ENCODE measurements at regions not wholly inside any gene's neighbourhood (a gene's known extent, or its start where the extent isn't known, plus 50 kb on each side); places are given as distances from the start of the nearest gene placed in this dataset.
"Not testable (repeated sequence)": the region's sequence is repeated elsewhere in the genome, so short reads cannot be mapped to it uniquely, and the experiment has no call there.

GRCh38 chr4:126762663-126763247, 870.0 kb upstream of the INTU start:
- peak overlapping the region; percentile 57 for H3K27ac ChIP-seq
- DNase-seq (ENCODE audit: low read depth, low spot score): no peak

- no peak for DNase-seq (ENCODE audit: low read depth, low spot score)
- no peak overlapping the region for H3K27ac ChIP-seq
Observed at GRCh38 chr4:126766241-126766640, 866.5 kb upstream of the INTU start.

GRCh38 chr4:126768338-126768737, 864.4 kb upstream of the INTU start:
- H3K27ac ChIP-seq: no peak overlapping the region
- DNase-seq (ENCODE audit: low read depth, low spot score): no peak

DNA sequence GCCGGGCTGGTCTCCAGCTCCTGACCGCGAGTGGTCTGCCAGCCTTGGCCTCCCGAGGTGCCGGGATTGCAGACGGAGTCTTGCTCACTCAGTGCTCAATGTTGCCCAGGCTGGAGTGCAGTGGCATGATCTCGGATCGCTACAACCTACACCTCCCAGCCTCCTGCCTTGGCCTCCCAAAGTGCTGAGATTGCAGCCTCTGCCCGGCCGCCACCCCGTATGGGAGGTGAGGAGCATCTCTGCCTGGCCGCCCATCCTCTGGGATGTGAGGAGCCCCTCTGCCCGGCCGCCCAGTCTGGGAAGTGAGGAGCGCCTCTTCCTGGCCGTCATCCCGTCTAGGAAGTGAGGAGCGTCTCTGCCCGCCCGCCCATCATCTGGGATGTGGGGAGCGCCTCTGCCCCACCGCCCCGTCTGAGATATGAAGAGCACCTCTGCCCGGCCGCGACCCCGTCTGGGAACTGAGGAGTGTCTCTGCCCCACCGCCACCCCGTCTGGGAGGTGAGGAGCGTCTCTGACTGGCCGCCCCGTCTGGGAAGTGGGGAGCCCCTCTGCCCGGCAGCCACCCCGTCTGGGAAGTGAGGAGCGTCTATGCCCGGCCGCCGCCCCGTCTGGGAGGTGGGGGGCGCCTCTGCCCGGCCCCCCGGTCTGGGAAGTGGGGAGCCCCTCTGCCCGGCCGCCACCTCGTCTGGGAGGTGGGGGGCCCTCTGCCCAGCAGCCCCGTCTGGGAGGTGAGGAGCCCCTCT, 861.8 kb upstream of the INTU start:
- DNase-seq (ENCODE audit: low read depth, low spot score); H3K27ac ChIP-seq: not testable (repeated sequence)

GRCh38 chr4:126771618-126772017, 861.1 kb upstream of the INTU start:
- DNase-seq (ENCODE audit: low read depth, low spot score); H3K27ac ChIP-seq: not testable (repeated sequence)

GRCh38 chr4:126772662-126773061, 860.1 kb upstream of the INTU start:
- no peak for DNase-seq (ENCODE audit: low read depth, low spot score)
- no peak overlapping the region for H3K27ac ChIP-seq

DNA sequence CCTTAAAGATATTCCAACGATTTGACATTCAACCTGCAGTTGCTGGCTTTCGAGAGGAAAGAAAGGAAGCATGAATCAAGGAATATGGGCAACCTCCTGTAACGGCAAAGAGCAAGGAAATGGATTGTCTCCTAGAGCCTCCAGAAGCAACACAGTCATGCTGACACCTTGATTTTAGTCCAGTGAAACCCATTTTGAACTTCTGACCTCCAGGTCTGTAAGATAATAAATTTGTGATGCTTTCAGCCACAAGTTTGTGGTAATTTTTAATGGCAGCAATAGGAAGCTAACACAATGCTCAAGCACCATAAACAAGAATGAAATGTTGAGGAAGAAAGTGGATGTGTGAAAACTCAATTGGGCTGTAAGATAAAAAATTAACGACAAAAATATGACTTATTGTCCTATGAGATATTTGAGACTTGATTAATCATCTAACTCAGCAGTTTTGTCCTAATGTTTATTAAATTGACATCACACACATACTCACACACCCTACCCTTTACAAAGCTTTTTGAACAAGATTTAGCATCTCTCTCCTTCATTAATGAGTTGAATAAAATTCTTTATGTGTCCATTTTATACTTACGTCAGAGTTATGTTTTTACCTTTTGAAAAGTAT, 857.2 kb upstream of the INTU start:
- H3K27ac ChIP-seq: no peak overlapping the region
- no peak for DNase-seq (ENCODE audit: low read depth, low spot score)

GRCh38 chr4:126776361-126776760, 856.4 kb upstream of the INTU start:
- DNase-seq (ENCODE audit: low read depth, low spot score): no peak
- H3K27ac ChIP-seq: no peak overlapping the region

DNA sequence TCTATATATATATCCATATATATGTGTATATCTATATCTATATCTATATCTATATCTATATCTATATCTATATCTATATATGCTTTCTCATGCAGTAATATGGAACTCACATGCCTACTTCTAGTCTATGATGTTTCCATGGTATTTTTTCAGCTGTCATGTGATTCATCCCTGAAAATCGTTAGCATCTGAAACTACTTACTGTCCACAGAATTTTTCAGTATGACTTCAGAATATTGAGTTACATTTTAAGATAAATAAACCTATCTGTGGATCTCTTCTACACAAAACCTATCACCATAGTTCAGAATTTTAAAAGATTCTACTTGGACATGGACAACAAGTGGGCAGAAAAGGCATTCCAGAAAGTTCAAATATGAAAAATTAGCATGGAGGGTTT, 855.1 kb upstream of the INTU start:
- DNase-seq (ENCODE audit: low read depth, low spot score): no peak
- H3K27ac ChIP-seq: peak overlapping the region; percentile 59

DNA sequence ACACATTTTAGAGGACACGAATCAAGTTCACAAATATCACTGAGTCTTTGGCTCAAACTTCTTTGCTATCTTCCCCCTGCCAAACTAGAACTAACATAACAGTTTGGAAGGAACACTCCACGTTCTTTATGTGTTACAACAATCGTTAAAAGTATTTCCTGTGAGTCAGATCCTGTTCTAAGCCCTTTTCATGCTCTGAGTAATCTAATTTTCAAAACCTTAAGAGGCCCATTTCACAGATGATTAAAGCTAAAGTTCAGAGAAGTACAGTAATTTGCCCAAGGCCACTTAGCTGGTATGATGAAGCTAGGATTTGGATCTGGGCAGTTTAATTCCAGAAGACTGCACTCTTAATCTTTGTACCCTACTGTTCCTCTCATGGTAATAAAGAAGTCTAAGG, 854.4 kb upstream of the INTU start:
- DNase-seq (ENCODE audit: low read depth, low spot score): peak; percentile 8
- peak overlapping the region; percentile 59 for H3K27ac ChIP-seq

- no peak for DNase-seq (ENCODE audit: low read depth, low spot score)
- peak overlapping the region; percentile 59 for H3K27ac ChIP-seq
Observed at GRCh38 chr4:126779001-126779400, 853.8 kb upstream of the INTU start.

DNA sequence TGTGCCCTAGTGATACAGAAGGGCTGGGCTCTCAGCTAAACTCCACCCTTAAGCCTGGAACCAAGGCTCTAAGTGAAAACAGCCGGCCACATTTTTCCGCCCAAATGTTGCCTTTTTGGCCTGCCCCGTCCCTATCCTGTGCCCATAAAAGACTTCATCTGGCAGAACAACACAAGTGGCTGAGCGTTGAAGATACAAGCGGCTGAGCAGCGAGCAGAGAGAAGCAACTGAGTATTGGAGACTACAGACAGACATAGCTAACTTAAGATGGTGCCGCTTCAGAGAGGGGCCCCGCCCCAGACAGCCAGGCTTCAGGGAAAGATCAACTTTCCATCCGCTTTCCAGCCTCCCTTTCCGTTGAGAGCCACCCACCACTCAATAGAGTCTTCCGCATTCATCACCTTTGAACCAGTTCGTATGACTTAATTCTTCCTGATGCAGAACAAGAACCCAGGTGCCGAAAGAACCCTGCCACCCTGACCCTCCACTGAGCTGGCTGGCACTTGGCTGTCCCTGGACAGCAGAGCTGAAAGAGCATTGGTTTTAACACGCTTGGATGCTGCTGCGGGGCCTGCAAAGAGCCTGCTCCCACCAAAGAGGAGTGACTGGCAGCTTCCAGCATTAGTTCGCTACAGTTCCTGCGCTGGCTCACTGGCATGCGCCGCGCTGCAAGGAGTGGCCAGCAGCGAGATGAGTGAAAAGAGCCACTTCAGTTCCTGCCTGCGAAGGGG, 853.2 kb upstream of the INTU start:
- DNase-seq (ENCODE audit: low read depth, low spot score): no peak
- H3K27ac ChIP-seq: no peak overlapping the region

- no peak overlapping the region for H3K27ac ChIP-seq
- DNase-seq (ENCODE audit: low read depth, low spot score): no peak
Observed at GRCh38 chr4:126783191-126783590, 849.6 kb upstream of the INTU start.

GRCh38 chr4:126784966-126785580, 847.7 kb upstream of the INTU start:
- peak; percentile 14 for DNase-seq (ENCODE audit: low read depth, low spot score)
- peak overlapping the region; percentile 71 for H3K27ac ChIP-seq

- DNase-seq (ENCODE audit: low read depth, low spot score): no peak
- no peak overlapping the region for H3K27ac ChIP-seq
Observed at GRCh38 chr4:126790633-126791032, 842.1 kb upstream of the INTU start.

GRCh38 chr4:126794363-126794762, 838.4 kb upstream of the INTU start:
- peak overlapping the region; percentile 67 for H3K27ac ChIP-seq

GRCh38 chr4:126798214-126798613, 834.5 kb upstream of the INTU start:
- DNase-seq (ENCODE audit: low read depth, low spot score): no peak

More at GRCh38 chr4:126794363-126794762, 838.4 kb upstream of the INTU start:
- peak; percentile 51 for DNase-seq (ENCODE audit: low read depth, low spot score)

DNA sequence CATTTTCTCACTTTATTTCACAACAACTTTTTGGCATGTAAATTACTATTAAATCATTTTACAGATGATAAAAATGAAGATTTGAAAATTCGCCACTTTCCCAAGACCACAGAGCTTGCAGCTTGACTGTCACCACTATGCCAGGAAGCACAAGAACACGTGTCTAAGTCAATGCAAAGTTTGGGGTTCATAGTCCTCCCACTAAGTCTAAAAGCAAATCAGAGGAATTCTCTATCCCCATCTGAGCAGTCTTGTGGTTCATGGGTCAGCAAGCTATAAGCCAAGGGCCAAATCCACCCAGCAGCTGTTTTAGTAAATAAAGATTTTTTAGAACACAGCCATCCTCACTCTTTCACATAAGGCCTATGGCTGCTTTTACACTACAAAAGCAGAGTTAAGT, 833.3 kb upstream of the INTU start:
- H3K27ac ChIP-seq: no peak overlapping the region
- DNase-seq (ENCODE audit: low read depth, low spot score): no peak

More at GRCh38 chr4:126798214-126798613, 834.5 kb upstream of the INTU start:
- no peak overlapping the region for H3K27ac ChIP-seq

DNA sequence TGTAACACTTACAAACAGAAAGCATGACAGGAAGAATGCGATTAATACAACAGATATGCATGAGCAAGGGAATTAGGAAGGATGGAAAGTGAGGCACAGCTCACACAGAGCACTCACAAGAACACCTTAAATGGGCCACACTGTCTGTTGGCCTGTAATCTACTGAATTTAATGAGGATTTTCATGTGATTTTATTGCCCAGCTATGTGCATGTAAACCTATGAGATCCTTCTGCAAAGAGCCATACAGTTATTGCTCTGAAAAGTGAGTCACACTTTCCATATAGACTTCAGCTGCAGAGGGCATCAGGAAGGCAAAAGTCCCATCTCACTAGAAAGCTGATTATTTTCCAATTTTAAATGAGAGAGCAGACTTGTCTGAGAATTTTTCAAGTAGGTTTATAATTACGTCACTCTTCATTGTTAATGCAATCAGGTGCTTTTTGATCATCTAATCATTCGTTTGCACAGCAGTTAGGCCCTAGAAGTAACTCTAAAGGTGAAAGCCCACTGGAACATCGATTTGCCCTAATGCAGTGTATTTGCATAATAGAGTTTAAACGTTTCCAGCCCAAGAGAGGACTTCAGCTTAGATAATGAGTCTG, 832.7 kb upstream of the INTU start:
- H3K27ac ChIP-seq: no peak overlapping the region
- no peak for DNase-seq (ENCODE audit: low read depth, low spot score)

DNA sequence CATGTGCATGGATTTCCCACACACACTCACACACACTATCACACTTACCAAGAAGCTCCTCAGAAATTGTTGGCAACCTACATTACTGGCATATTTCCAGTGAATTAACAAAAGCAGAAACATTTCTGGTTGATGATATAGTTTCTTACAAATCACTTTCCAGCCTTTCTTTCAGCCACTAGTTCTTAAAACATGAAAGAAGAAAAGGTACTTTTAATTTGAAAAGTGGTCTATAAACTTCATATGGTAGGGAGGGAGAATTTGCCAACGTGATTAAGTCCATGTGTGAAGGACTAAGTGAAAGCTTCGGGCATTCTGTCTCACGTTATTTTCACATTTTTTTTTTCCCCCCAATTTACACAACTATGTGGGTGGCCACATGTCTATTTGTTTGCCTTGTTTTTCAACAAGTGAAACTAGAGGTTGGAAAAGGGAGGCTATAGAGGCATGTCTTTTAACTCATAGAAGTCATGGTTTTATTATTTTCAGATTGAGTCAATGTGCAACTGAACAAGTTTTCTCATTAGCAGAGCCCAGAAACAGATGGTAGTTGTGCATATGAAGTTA, 832.1 kb upstream of the INTU start:
- no peak for DNase-seq (ENCODE audit: low read depth, low spot score)
- no peak overlapping the region for H3K27ac ChIP-seq
